Right lobe of liver (tissue), 6 donors: ENCODE measurements at regions not wholly inside any gene's neighbourhood (a gene's known extent, or its start where the extent isn't known, plus 50 kb on each side); places are given as distances from the start of the nearest gene placed in this dataset.

Experiments used
- ATAC-seq, 4 donors: fragments of 200-7000 bp; cut with Tn5 transposase; one replicate each; pipeline ENCODE4 v1.9.1; 2020; ENCODE audit warnings: mild to moderate bottlenecking in 4 of 4, moderate library complexity in 4 of 4
- DNase-seq, 3 donors: peaks; one replicate each; pipeline ENCODE4 v3.0.0-alpha.2; 2020
- H3K27ac ChIP-seq, 3 donors: fragments of 200-600 bp; one replicate each; pipeline ENCODE4 v1.8.0; 2022
- H3K27me3 ChIP-seq, 2 donors: fragments of 200-600 bp; one replicate each; pipeline ENCODE4 v1.8.0; 2022
- H3K36me3 ChIP-seq, 4 donors: fragments of 200-600 bp; sonication (generic) in 1 of 4; one replicate each; pipeline versions ENCODE4 v1.5.1 to v1.8.0; 2017 to 2022; ENCODE audit warnings: control low read depth in 1 of 4
- H3K4me1 ChIP-seq, 4 donors: fragments of 200-600 bp; sonication (generic) in 1 of 4; one replicate each; pipeline versions ENCODE4 v1.5.1 to v1.8.0; 2017 to 2022; ENCODE audit warnings: control low read depth in 1 of 4
- H3K4me3 ChIP-seq, 3 donors: fragments of 200-600 bp; one replicate each; pipeline ENCODE4 v1.8.0; 2022
- H3K9me3 ChIP-seq, 4 donors: fragments of 200-600 bp; sonication (generic) in 1 of 4; one replicate each; pipeline versions ENCODE4 v1.5.1 to v1.8.0; 2017 to 2022; ENCODE audit warnings: control low read depth in 1 of 4
- CTCF ChIP-seq, 4 donors: fragments of 200-600 bp in 3 of 4; fragments of 450-650 bp in 1 of 4; IDR thresholded peaks; one replicate each; pipeline versions ENCODE4 v1.5.1 to v1.8.0; 2016 to 2022; ENCODE audit warnings: antibody characterized with exemption in 4 of 4, mild to moderate bottlenecking in 2 of 4
- POLR2A ChIP-seq: fragments of 450-650 bp; IDR thresholded peaks from one replicate; pipeline ENCODE4 v1.6.1; 2017; ENCODE audit warnings: antibody characterized with exemption, mild to moderate bottlenecking
- WGBS: methylation state at CpG from one replicate; pipeline ENCODE4 v1.1.6; 2018; ENCODE audit warnings: low coverage, low lambda C conversion rate; ENCODE audit not compliant: insufficient coverage; ENCODE audit errors: missing lambda C conversion rate; 5-methylcytosine and 5-hydroxymethylcytosine counted together
- intact Hi-C, 2 donors: fragments of 100-400 bp; cut with DNase I; formaldehyde crosslinking; loops; one replicate each; pipeline versions ENCODE4 v1.11.2 to v1.14.1; 2022
- donor health status: DM: no; HTN: yes; CAD: no.
- donor health status: DM: no; HTN: no; CAD: no.
- donor health status: DM: no; HTN: no; CAD: no.
- donor health status: DM: no; HTN: yes; CAD: no.
- donor health status: DM: no; HTN: yes; CAD: no.

GRCh38 chr21:14303731-14304488 is 79.0 kb downstream of the HSPA13 start:
- H3K27me3 ChIP-seq: no peaks in the 10 kb centered on the region
- no peak for ATAC-seq
- no peak overlapping the region for H3K4me3 ChIP-seq
- no peak overlapping the region for H3K27ac ChIP-seq
- intact Hi-C loops: no loop called here
- H3K9me3 ChIP-seq: no peaks in the 10 kb centered on the region
- no peak for TF ChIP-seq CTCF (IDR thresholded peaks at IDR 0.05)
- no peak for DNase-seq
- H3K36me3 ChIP-seq: no peaks in the 10 kb centered on the region
- H3K4me1 ChIP-seq: no peaks in the 10 kb centered on the region
- WGBS: 36% methylated on average over 7 of the region's 8 CpGs

- Histone ChIP-seq H3K4me1 (no peaks in the 10 kb centered on the region), H3K4me3 (no peak overlapping the region), H3K9me3 (no peaks in the 10 kb centered on the region), H3K27ac (no peak overlapping the region), H3K36me3 (no peaks in the 10 kb centered on the region), H3K27me3 (no peaks in the 10 kb centered on the region)
- TF ChIP-seq POLR2A: no peak
- TF ChIP-seq CTCF (IDR thresholded peaks at IDR 0.05): no peak
- DNase-seq: no peak
- 93% methylated on average over 1 of the region's 1 CpG for WGBS
- no peak for ATAC-seq
- intact Hi-C loops: no loop called here
Observed at GRCh38 chr21:14300074-14300473, 82.9 kb downstream of the HSPA13 start.

GRCh38 chr21:14290576-14290975 is 74.6 kb downstream of the RBM11 start:
- no peak for TF ChIP-seq POLR2A
- no peak for TF ChIP-seq CTCF (IDR thresholded peaks at IDR 0.05)
- WGBS: 63% methylated on average over 4 of the region's 4 CpGs
- Histone ChIP-seq H3K4me3 (no peak overlapping the region), H3K4me1 (no peaks in the 10 kb centered on the region), H3K9me3 (no peaks in the 10 kb centered on the region), H3K27ac (no peak overlapping the region), H3K27me3 (no peaks in the 10 kb centered on the region), H3K36me3 (no peaks in the 10 kb centered on the region)
- intact Hi-C loops: no loop called here
- ATAC-seq (no peak), DNase-seq (no peak)

GRCh38 chr21:14288922-14289321 is 73.0 kb downstream of the RBM11 start:
- no peaks in the 10 kb centered on the region for H3K4me1 ChIP-seq
- ATAC-seq (no peak), DNase-seq (no peak)
- 51% methylated on average over 2 of the region's 3 CpGs for WGBS
- TF ChIP-seq POLR2A (no peak), CTCF (IDR thresholded peaks at IDR 0.05) (no peak)
- intact Hi-C loops: no loop called here
- H3K27me3 ChIP-seq: no peaks in the 10 kb centered on the region
- no peak overlapping the region for H3K27ac ChIP-seq
- H3K36me3 ChIP-seq: no peaks in the 10 kb centered on the region
- H3K4me3 ChIP-seq: no peak overlapping the region
- H3K9me3 ChIP-seq: no peaks in the 10 kb centered on the region
